HL-60/S4 treated with phorbol 12-myristate 13-acetate at 8.2 ng/mL for 4 days and 3 days (cell line): ENCODE measurements at regions not wholly inside any gene's neighbourhood (a gene's known extent, or its start where the extent isn't known, plus 50 kb on each side); places are given as distances from the start of the nearest gene placed in this dataset.

Source experiments
- in situ Hi-C: fragments of 300-500 bp; cut with MboI; formaldehyde crosslinking; loops from 2 replicates; pipeline ENCODE4 v1.15.0; 2022; ENCODE audit warnings: low sequenced_read_pairs

DNA sequence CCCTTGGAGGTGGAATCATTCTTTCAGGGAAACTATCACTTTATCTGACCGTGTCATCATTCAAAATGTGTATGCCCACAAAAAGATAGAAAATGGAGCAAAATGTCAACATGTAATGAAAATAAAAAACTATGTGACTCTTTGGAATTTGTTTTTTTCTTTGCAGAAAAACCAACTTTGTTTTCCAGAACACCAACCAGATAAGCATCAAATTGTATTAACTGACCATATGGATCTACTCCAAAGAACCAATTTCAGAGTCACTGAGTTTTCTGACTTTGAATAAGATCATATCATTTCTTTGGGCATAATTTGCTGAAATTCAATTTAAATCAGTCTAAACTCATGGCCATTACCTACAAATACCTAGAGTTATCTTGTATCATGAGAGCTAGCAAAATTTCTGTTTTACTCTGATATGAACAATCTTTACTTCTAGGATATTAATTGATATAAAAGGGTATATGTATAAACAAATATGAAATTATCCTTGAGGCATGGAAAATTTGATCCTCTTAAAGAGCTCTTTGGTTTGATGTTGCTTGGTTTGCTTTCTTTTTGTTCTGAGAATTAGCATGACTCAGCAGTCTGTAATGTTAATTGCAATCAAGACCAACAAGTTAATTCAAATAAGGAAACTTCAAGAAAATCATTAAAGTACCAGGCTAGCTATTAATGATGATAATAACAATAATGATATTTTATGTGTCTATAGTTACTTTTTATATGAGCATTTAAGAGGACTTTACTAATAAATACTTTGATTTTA lies 444.4 kb upstream of the MARCKS start:
- in situ Hi-C loops = no loop called here

DNA sequence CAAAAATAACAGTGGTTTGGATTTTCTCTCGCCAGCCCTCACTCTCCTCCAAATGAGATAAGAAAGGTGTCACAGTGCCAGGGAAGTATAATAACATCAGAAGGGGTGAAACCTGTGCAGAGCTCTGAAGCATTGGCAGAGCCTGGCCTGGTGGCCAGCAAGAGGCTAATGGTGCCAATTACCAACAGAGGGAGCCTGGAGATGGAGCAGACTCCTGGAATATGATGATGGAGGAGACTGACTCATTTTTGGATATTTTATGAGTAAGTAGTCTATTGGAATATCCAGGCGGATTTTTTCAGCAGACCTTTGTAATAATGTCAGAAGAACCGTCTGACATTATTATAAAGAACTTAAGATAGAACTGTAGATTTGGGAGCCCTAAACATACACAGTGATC lies 442.6 kb upstream of the MARCKS start:
- in situ Hi-C loops = no loop called here

GRCh38 chr6:113416170-113416569 lies 441.0 kb upstream of the MARCKS start:
- in situ Hi-C loops = no loop called here

DNA sequence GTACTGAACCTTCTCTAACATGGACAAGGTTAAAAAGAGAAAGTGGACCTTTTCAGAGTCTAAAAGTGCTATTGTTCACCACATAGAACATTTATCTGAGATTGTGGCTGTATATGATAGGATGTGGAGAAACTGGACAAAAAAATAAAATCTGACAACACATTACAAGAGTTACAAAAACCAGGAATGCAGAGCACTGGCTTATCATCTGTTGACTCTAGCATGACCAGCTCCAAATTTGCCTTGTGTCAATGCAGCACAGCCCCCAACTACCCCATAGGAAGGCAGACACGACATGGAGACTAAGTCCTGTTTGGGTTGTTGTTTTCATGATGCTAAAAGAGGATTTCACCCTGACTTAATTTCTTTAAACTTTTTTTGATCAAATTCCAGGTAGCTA lies 436.9 kb upstream of the MARCKS start:
- in situ Hi-C loops = no loop called here

GRCh38 chr6:113421997-113422396 lies 435.1 kb upstream of the MARCKS start:
- in situ Hi-C loops = no loop called here

- in situ Hi-C loops = no loop called here
These were observed 433.2 kb upstream of the MARCKS start for GRCh38 chr6:113423956-113424355.

- in situ Hi-C loops = no loop called here
These were observed 431.0 kb upstream of the MARCKS start for GRCh38 chr6:113425977-113426660.

DNA sequence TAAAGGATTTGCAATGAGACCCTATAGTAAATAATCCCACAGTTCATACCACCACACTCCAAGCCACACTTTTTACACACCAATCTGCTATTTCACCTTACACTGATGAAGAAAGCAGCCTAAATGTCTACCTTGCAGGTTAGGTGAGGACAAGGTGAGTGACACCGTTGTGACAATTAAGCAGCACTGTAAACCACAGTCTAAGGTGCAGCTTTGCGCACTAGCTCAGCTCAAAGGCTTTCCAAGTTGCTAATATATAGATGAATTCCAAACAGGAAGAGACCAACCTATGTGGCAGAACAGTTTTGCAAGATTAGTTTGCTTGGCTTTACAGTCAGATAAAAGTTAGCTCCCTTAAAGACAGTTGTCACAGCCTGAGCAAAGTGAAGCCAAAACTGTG lies 429.5 kb upstream of the MARCKS start:
- in situ Hi-C loops = no loop called here

DNA sequence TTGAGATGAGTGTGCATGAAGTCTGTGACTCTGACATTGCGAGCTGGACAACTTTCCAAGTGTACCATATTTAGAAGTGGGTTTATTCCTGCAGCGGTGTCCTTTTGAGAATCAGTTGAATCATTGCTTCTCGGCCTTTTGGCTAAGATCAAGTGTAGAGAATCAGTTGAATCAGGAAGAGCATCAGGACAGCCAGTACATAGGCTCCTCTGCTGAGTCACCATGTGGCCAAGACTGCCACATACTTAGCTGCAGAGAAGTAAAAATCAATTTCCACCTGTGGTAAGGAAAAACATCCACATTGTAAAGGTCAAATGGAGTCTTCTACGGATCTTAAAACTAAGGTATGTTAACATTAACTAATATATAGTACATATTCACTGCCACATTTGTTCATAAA lies 428.4 kb upstream of the MARCKS start:
- in situ Hi-C loops = no loop called here

DNA sequence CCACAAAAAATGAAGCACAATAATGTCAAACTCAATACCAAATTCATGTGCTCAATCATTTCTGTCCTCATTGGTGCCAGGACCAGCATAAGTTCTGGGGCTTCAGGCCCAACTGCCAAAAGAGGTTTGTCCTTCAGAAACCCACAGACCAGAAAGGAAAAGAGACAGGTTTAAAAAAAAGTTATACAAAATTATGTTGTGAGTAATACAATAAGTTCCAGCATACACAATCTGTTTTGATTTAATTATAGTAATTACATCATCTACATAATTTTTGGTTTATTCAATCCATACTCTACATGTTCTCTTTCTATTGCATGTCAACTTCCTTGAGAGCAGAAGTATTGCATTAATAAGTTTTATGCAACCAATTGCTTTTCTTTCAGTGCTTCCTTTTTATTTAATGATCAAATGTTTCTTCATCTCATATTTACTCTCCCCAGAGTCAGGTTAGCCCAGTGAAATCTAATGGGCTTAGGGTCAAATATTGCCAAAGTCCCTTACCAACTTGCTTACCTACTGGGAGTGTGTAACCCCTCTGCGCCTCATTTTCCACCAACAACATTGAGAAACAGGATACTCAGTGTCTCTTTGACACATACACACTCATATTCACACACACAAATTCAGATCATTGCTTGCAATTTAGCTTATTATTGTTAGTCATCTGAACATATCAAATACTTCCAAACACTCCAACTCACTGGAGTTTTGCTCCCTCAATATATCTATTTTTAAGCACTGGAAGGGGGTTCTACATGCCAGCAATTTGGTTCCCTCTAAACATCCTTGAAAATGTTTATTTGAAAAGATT lies 424.4 kb upstream of the MARCKS start:
- in situ Hi-C loops = no loop called here

- in situ Hi-C loops = no loop called here
These were observed 423.7 kb upstream of the MARCKS start for GRCh38 chr6:113433335-113433991.

- in situ Hi-C loops = no loop called here
These were observed 422.5 kb upstream of the MARCKS start for GRCh38 chr6:113434641-113435040.

- in situ Hi-C loops = no loop called here
These were observed 419.6 kb upstream of the MARCKS start for GRCh38 chr6:113437566-113437965.

- in situ Hi-C loops = no loop called here
These were observed 417.3 kb upstream of the MARCKS start for GRCh38 chr6:113439866-113440265.

GRCh38 chr6:113442040-113442439 lies 415.1 kb upstream of the MARCKS start:
- in situ Hi-C loops = no loop called here

DNA sequence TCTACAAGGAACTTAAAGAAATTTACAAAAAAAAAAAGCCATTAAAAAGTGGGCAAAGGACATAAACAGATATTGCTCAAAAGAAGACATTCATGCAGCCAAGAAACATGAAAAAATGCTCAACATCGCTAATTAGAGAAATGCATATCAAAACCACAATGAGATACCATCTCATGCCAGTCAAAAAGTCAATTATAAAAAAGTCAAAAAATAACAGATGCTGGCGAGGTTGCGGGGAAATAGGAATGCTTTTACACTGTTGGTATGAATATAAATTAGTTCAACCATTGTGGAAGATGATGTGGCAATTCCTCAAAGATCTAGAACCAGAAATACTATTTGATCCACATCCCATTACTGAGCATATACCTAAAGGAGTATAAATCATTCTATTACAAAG lies 411.9 kb upstream of the MARCKS start:
- in situ Hi-C loops = no loop called here

DNA sequence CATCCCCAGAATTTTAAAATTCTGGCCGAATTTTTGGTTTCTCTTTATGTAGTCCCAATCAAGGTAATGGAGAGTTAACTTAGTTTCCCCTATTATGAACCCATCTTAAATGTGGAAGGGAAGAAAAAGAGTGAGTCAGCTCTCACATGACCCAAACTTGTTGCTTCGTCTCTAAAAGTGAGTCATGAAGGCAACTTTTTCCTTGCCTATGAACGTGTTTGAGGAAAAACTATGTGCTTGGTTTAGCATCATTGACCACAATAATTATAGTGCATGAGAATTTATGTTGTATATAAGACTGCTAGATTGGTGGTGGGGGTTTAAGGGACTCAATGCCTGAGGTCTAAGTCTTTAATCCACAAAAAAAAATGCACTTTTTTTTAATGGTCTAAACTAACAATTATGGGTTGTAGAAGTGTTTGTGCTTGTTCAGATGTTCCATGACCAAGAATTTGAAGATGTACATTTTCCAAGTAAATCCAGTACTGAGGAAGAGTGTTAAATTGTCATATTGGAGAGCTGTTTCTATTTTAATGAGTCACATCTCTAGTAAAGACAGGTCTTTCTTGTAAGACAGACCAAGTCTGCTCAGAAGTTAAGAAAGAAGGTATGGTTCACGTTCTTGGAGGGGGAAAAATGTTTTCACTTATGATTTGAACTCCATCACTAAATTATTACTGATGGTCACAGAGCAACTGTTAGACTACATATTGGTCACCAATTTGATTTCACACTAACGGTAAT lies 409.9 kb upstream of the MARCKS start:
- in situ Hi-C loops = no loop called here

GRCh38 chr6:113449051-113449450 lies 408.1 kb upstream of the MARCKS start:
- in situ Hi-C loops = no loop called here

- in situ Hi-C loops = no loop called here
These were observed 407.1 kb upstream of the MARCKS start for GRCh38 chr6:113450061-113450465.

DNA sequence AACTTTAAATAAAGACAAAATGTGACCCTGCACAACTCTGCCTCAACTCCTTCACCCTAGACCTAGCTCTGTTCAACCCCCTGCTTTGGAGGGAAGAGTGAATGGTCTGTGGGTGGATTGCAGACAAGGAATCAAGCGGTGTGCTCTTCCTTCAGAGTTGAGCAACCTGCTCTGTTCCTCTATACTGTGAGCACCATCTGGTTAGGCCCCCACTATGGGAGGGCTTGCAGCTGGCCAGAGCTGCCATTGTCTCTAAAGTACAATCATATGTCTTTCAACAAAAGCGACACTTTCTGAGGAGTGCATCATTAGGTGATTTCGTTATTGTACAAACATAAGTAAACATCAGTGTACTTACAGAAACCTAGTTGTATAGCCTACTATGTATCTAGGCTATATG lies 406.1 kb upstream of the MARCKS start:
- in situ Hi-C loops = no loop called here

GRCh38 chr6:113457198-113457597 lies 399.9 kb upstream of the MARCKS start:
- in situ Hi-C loops = no loop called here
